ENCODE measurements at regions not wholly inside any gene's neighbourhood (a gene's known extent, or its start where the extent isn't known, plus 50 kb on each side); places are given as distances from the start of the nearest gene placed in this dataset.

DNA sequence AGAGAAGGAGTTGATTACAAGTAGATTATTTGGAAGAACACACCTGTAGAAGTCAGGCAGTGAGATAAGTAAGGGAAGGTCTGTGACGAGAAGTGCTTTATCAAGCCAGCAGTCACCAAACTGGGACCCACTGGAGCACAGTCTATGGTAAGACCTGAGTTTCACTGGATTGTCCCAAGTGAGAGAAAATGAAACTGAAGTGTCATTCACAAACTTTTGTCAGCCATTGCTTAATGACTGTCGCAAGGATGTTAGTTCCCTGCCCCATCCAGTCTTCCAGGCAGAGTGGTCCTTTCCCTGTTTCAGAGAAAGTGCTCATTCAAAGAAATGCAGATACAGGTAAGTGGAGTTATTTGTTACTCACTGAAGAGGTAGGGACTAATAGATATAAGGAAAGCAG lies 728.0 kb upstream of the TENM4 start:
- no peak for DNase-seq (ENCODE audit: low read depth in 2 of 2)

DNA sequence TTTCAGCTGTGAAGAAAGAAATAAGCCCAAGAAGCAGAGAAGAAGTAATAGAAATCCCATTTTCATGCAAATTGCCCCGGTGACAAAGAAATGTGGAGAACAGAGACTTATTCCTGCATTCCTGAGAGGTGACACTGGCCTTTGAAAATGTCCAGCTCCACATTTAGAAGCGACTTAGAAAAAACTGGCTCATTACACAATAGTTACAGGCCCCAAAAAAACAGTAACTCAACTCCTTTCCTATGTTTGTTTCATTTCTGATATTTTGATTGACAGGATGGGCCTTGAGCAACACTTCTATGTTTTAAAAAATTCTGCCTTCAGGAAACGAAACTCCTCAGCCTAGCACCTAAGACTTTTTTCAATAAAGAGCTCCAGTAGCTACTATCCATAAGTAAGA lies 726.9 kb upstream of the TENM4 start:
- DNase-seq (ENCODE audit: low read depth in 2 of 2), result no peak

DNA sequence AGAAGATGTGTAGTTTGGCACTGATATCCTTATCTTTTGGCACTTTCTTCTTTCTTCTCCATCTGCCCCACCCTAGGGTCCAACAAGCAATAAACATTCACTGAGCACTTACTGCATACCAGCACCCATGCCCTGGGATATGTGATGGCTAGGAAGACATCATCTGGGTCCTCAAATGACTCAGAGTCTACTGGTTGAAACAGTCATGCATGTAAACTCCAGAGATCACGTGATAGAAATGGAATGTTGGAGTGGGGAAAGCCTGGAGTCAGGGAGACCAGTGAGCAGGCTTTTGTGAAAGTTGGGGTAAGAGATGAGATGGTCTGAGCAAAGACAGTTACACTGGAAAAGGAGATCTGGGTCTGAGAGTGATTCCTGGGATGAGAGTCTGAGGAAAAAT lies 724.9 kb upstream of the TENM4 start:
- DNase-seq (ENCODE audit: low read depth in 2 of 2), result no peak

DNA sequence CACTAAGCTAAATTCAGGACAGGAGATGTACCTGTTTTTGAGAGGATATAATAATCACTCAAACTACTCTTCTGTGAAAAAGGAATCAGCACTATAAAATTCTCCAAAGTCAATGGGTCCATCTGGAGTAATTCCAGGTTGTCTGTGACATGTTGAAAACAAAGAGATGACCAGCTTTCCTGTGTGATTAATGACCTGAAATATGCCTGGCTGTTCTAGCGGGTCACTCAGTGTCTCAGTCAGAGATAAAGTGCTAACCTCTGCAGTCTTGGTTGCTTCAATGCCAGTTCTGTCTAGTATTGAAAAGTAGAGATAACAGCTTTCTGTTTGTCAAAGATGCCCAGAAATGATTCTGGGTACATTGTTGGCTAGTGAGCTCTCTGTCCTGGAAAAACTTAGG lies 722.6 kb upstream of the TENM4 start:
- no peak for DNase-seq (ENCODE audit: low read depth in 2 of 2)

DNA sequence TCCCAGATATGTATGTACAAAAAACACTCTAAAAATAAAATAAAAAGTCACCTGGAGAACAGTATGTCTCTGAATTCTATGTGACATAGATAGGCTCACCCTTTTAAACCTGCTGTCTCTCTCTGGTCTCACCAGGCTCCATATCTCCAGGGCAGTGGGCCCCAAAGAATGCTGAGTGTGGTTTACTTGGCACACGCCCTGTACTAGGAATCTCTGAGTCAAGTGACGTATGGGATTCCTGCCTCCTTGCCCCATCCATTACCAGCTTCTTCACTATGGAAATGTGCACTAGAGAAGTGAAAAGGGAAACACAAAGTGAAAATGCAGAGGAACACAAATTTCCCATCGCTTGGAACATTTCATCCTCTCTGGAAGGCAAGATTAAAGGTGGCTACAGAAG lies 722.2 kb upstream of the TENM4 start:
- DNase-seq (ENCODE audit: low read depth in 2 of 2), result no peak

DNA sequence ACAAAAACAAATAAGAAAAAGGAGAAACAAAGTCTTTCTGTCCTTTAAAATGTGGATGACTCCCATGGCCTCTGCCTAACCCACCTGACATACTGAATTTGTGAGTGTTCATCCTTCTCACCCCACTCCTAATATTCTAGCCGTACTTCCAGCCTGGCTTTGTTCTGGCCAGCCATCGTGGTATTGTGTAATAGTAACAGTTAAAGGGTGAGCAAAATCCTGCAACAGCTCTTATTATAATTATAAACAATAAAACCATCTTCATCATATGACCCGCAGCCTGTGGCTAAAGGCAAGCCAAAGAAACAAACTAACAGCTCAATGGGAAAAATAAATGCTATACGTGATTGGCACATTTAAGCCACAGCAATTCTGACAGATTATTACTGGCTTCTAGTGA lies 721.6 kb upstream of the TENM4 start:
- no peak for DNase-seq (ENCODE audit: low read depth in 2 of 2)

DNA sequence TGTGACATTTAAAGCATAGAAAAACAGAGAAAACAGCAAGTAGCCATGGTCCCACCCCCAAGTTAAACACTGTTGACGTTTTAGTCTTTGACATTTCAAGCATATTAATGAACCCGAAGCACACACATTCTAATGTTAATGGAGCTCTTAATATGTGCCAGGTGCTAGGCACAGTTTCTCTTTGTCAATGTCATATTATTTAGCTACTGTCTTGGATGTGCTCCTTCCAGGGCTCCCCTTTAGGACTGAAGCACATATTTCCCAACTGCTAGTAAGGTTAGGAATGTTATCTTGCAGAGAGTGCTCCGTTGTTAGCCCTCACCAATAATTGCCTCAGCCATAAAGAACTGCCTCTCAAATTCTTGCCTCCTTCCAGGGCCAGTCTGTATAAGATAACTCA lies 716.6 kb upstream of the TENM4 start:
- DNase-seq (ENCODE audit: low read depth in 2 of 2), result no peak

DNA sequence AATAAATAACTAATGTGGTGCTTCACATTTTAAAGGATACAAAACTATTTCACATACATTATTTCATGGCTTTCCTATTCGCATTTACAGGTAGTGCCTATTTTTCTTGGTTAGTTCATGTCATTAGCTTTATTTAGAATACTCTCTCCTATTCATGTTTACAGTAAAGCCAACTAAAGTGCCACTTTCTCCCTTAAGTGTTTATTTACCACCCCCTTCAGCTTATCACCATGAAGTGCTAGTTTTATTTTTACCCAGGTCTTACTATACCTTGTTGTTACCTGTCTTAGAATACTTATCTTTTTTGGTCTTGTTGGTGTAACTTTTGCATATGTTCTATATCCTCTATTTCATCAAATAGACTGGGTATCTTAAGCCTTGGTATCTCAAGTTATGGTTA lies 715.2 kb upstream of the TENM4 start:
- DNase-seq (ENCODE audit: low read depth in 2 of 2), result no peak

DNA sequence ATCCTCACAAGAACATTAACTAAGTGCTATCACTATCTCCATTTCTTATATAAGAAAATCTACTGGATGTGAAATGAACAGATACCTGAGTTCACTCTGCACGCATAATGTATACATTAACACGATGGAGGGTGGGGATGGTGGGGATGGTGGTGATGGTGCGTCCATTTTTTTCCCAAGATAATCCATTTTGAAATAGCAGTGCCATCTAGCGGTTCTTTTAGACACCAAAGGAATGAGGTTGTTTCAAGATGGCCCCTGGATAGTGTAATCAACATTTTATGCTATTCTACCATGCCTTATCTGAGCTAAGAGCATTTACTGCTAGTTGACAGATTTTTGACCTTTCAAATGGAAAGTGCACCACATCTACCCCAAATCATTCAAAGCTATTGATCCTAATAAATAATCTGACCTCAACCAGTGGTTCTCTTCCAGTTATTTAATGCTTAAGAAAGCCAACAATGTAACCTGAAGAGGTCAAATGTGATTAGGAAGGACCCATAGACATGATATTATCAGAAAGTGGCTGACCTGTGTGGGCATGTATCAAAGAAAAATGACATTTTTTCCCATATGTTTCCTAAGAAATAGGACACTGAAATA lies 714.7 kb upstream of the TENM4 start:
- DNase-seq (ENCODE audit: low read depth in 2 of 2), result no peak

DNA sequence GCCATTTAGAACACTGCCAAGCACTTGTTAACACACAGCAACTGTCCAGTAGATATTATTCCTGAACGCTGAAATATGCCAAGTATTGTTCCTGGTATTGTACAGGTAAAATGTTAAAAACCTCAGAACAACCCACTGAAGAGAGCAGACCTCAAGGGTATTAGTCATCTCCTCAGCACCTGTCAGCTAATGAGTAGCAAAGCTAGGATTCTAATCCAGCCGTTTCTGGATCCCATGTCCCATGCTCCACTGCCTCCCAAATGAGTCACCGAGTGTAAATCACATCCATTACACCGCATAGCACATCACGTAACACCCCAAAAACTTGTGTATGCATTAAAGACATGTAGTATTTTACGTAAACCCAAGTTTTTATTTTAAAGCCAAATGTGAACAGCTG lies 705.4 kb upstream of the TENM4 start:
- no peak for DNase-seq (ENCODE audit: low read depth in 2 of 2)

DNA sequence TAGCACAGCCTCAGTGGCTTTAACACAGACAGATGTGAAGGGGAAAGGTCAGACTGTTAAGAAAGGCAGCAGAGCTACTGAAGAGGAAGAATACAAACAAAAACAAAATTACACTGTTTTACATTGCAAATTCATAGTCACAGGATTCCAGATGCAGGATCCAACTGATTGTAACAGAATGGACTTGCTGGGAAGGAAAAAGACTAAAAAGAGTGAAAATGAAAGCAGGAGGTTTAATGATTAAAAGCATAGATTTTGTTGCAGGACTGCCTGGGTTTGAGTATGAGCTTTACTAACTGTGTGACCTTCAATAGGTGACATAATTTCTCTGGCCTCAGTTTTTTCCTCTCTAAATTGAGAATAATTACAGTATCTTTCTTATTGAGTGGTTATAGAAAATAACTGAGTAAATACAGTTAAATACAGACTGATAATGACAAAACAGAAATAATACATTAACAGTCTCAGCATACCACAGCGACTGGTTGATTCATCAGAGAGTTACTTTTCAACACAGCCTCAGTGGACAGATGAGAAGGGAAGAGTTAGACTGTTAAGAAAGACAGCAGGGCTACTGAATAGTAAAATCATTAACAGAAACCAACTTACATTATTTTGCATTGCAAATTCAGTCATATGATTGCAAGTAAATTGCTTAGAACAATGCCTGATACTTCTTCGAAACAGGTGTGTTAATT lies 704.2 kb upstream of the TENM4 start:
- DNase-seq (ENCODE audit: low read depth in 2 of 2), result no peak

DNA sequence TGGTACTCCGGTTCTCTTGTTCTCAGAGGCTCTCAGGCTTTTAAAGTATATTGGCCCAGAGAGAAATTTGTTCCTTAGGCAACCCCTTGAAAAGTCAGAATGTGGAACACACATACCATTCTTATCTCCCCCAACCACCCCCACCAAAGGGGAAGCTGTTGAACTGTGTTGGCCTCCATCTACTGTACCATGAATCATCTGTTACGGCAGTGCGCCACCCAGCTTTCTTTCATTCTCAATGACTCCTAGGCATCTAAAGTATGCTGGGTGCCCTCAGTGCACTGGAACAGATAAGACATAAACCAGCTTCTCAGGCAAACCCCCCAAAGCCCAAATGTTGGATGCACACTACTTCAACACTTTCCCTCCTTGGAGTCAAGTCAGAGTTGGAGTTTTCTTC lies 696.2 kb upstream of the TENM4 start:
- no peak for DNase-seq (ENCODE audit: low read depth in 2 of 2)

DNA sequence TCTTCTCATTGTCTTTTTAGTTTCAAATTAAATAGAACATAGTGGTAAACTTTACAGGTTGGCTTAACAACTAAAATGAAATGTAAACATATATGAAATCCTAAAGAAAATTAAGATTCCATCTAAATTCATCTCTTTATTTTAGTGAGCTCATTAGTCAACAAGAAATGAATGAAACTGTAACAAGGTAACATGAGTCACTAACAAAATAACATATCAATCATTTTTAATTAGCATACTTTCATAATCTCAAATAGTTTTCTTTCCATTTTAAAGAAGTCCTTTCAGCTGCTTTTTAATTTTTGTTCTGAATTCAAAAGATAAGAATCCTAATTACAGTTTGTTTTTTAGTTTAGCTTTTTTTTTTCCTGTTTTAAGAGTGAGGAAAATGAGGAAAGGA lies 688.6 kb upstream of the TENM4 start:
- DNase-seq (ENCODE audit: low read depth in 2 of 2), result no peak

DNA sequence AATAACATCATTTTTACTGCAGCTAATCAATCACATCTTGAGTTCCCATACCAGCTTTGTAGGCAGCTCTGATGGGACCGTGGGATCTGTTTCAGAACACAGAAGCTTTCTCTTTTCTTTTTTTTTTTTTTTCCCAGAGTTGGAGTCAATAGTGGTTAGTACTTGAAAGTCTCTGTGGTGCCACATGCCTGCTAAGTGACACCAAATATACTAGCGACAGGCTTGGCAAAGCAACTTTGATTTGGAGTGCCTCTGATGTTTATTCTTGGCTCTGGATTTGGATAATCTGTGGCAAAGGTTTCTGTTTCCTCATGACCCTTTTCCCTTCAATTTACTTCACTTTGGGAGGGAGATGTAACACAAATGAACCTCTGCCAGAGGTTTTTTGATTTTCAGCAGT lies 681.4 kb upstream of the TENM4 start:
- DNase-seq (ENCODE audit: low read depth in 2 of 2), result no peak

DNA sequence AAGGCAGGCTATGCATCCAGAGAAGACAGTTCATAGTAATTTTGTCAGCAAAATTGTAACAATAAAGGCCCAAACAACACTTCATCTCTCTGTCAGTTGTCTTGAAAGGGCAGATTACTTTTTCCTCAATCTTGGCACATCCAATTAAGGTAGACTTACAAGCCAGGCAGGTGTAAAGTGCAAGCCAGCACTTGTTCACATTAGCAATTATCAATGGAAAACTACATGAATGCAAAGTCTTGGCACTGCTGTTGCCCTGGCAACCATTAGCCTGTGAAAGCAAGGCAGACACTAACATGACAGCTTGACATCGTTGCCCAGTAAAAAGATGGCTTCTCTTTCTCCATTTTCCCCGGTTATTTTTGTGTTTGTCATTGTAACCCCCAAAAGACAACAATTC lies 677.2 kb upstream of the TENM4 start:
- DNase-seq (ENCODE audit: low read depth in 2 of 2), result no peak

DNA sequence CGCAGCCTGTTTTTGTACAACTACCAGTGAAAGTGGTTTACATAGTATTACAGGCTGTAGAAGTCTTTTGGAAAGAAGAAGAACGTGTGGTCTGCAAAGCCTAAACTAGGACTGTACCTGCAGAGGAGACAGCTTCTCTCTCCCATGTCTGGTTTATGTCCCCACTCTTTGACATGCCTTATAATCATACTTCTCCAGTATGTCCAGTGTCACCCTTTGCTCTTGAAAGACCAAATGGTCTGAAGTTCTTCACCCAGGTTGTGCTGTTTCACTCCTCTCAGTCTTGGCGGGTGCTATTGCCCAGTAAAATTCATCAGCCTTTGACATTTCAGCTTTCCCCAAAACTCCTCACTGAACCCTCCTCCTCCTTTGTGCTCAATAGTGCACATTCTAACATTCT lies 676.0 kb upstream of the TENM4 start:
- DNase-seq (ENCODE audit: low read depth in 2 of 2), result no peak

DNA sequence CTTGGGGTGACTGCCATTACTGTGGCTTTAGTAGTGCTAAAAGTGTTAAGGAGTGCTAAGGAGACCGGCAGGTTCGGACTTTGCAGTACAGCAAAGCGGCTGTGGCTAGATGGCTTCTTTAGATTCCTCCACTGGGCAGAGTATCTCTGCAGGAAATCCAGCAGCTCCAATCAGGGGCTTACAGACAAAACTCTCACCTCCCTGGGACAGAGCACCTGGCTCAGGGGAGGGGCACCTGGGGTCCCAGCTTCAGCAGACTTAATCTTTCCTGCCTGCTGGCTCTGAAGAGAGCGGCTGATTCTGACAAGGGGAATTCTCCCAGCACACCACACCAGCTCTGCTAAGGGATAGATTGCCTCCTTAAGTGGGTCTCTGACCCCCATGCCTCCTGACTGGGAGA lies 668.8 kb upstream of the TENM4 start:
- no peak for DNase-seq (ENCODE audit: low read depth in 2 of 2)

DNA sequence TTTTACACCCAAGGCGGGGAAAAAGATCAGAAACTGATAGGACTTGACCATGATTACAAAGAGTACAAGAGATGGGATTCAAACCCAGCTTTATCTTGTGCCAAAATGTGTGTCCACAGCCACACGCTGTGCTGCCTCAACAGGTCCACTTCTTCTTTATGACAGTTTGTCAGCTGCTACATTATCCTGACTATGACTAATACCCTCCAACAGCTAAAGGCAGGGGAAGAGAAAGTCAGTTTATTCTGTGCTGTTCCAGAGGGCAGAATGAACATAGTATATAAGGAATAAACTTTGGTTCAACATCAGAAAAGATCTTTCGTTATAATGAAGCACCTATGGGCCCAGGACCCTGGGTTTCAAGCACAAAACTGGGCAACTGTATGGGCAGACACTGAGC lies 668.2 kb upstream of the TENM4 start:
- DNase-seq (ENCODE audit: low read depth in 2 of 2), result no peak

DNA sequence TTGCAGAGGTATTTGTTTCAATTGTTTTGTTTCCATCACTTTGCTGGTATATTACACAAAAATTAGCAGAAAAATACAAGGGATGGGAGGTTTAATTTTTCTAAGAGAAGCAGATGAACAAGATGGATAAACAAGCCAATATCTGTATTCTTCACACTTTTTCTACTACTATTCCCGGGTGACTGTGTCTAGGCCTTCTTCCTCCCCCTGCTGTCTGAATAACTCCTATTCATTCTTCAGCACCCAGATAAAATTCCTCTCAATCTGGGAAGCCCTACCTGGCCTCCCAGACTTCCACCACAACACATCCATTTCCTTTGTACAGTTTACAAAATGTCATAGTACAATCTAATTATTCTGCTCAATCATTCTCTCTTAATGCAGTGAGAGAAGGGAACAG lies 666.6 kb upstream of the TENM4 start:
- no peak for DNase-seq (ENCODE audit: low read depth in 2 of 2)

DNA sequence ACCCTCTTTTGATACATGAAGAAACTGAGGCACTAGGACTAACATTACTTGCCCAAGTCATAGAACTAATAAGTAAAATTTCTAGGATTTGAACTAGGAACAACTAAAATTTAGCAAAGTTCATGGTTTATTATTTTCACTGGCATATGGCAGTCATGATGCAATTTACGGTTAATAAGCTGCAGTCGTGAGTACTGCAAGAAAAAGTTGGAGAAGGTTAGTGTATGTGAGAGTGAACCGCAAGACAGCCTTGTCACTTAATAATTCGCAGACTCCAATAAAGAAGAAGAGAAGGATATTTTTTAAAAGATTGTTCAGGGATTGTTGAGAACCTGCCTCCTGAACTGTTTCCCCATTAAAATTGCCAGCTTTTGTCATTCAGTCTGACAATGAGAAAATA lies 663.4 kb upstream of the TENM4 start:
- DNase-seq (ENCODE audit: low read depth in 2 of 2), result no peak

DNA sequence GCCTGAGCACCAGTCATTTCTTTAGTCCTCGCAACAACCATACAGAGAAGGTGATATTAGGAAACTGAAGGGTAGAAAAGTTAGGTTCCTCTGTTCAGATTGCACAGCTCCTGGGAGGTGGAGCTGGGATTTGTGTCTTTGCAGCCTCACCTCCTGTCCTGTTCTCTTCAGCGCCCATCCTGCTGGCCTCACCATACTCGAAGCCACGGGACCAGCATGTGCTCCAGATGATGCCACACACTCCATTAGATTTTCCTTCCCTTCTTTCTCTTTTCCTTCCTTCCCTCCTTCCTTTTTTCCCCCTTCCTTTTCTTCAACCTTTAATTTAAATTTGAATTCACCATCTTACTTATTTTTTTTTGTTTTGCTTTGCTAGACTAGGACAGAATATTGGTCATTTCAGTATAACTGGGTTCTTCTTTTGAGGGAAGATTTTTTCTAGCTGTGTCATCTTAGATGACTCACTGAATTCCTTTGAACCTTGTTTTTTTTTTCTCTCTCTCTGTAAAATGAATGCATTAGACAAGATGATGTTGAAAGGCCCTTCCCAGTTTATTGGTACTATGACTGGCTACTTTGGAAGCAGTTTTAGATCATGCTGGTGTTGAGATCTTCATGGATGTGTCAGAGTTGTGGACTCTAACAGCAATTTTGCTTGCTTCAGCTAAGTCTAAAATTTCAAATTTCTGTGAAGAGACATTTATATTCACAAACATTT lies 662.5 kb upstream of the TENM4 start:
- no peak for DNase-seq (ENCODE audit: low read depth in 2 of 2)

DNA sequence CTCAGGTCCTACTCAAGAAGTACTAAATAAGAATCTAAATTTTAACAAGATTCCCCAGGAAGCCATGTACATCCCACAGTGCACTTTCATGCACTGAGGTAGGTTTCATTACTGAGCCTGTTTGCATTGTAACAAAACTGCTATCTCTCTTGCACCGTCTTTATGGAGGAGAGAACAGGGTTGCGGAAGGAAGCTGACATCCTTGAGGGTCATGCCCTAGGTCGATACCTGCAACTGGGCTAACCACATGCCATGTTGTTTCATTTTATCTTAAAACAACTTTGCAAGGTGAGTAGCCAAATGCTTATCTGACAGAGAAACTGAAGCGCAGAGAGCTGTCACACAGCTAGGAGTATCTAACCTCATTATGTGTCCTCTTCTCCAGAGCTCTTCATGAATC lies 656.3 kb upstream of the TENM4 start:
- no peak for DNase-seq (ENCODE audit: low read depth in 2 of 2)

DNA sequence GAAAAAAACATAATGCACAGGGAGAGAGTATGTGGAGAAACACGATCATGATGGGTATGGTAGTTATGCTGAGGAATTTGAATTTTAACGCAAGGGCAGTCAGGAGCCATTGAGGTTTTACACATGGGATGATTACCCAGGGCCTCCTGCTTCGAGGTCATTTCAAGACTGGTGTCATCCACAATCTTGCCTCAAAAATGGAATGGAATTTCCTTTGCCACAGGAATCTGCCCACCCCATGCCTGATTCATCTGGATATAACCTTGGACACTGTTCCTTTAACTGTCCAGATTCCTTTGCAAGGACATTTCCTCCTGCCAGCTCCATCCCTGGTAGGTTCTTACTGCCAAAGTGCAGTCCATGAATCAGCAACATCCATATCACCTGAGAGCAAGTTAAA lies 655.9 kb upstream of the TENM4 start:
- DNase-seq (ENCODE audit: low read depth in 2 of 2), result no peak
